ENCODE measurements at regions not wholly inside any gene's neighbourhood (a gene's known extent, or its start where the extent isn't known, plus 50 kb on each side); places are given as distances from the start of the nearest gene placed in this dataset.
"Not testable (repeated sequence)": the region's sequence is repeated elsewhere in the genome, so short reads cannot be mapped to it uniquely, and the experiment has no call there.

GRCh38 chr1:189726806-189727205, 750.9 kb downstream of the BRINP3 start:
- no peak for DNase-seq

GRCh38 chr1:189751311-189751710, 726.4 kb downstream of the BRINP3 start:
- DNase-seq: no peak

GRCh38 chr1:189752461-189752995, 725.1 kb downstream of the BRINP3 start:
- no peak for DNase-seq

GRCh38 chr1:189755100-189755499, 722.6 kb downstream of the BRINP3 start:
- DNase-seq: not testable (repeated sequence)

- DNase-seq: no peak
Observed at GRCh38 chr1:189764391-189765320, 713.0 kb downstream of the BRINP3 start.

- DNase-seq: no peak
Observed at GRCh38 chr1:189769448-189769847, 708.2 kb downstream of the BRINP3 start.

GRCh38 chr1:189774721-189775287, 702.9 kb downstream of the BRINP3 start:
- DNase-seq: peak; percentile 39

GRCh38 chr1:189775343-189775742, 702.3 kb downstream of the BRINP3 start:
- no peak for DNase-seq

GRCh38 chr1:189779034-189779433, 698.6 kb downstream of the BRINP3 start:
- DNase-seq: no peak

GRCh38 chr1:189782295-189782694, 695.4 kb downstream of the BRINP3 start:
- DNase-seq: no peak

- no peak for DNase-seq
Observed at GRCh38 chr1:189783456-189783855, 694.2 kb downstream of the BRINP3 start.

- DNase-seq: no peak
Observed at GRCh38 chr1:189786761-189787160, 690.9 kb downstream of the BRINP3 start.

- DNase-seq: no peak
Observed at GRCh38 chr1:189787201-189787600, 690.5 kb downstream of the BRINP3 start.

GRCh38 chr1:189790335-189790734, 687.3 kb downstream of the BRINP3 start:
- no peak for DNase-seq

GRCh38 chr1:189803364-189803763, 674.3 kb downstream of the BRINP3 start:
- no peak for DNase-seq

- no peak for DNase-seq
Observed at GRCh38 chr1:189804352-189804751, 673.3 kb downstream of the BRINP3 start.

- DNase-seq: no peak
Observed at GRCh38 chr1:189805735-189806134, 671.9 kb downstream of the BRINP3 start.

- DNase-seq: not testable (repeated sequence)
Observed at GRCh38 chr1:189810639-189811038, 667.0 kb downstream of the BRINP3 start.

GRCh38 chr1:189811960-189812359, 665.7 kb downstream of the BRINP3 start:
- DNase-seq: no peak

GRCh38 chr1:189816558-189816957, 661.1 kb downstream of the BRINP3 start:
- DNase-seq: no peak

GRCh38 chr1:189819751-189820150, 657.9 kb downstream of the BRINP3 start:
- no peak for DNase-seq

- no peak for DNase-seq
Observed at GRCh38 chr1:189821833-189822232, 655.8 kb downstream of the BRINP3 start.

GRCh38 chr1:189834813-189835212, 642.9 kb downstream of the BRINP3 start:
- DNase-seq: no peak

GRCh38 chr1:189847613-189848012, 630.1 kb downstream of the BRINP3 start:
- DNase-seq: no peak
